Iris pigment epithelial cell (primary cell): ENCODE measurements at regions not wholly inside any gene's neighbourhood (a gene's known extent, or its start where the extent isn't known, plus 50 kb on each side); places are given as distances from the start of the nearest gene placed in this dataset.
"Not testable (repeated sequence)": the region's sequence is repeated elsewhere in the genome, so short reads cannot be mapped to it uniquely, and the experiment has no call there.

ENCODE experiments used
- DNase-seq: peaks from one replicate; pipeline ENCODE4 v3.0.0-alpha.2; 2011; ENCODE audit warnings: low read depth

- DNase-seq = no peak
These were observed 63.1 kb downstream of the TSN start for GRCh38 chr2:121818546-121818945.

DNA sequence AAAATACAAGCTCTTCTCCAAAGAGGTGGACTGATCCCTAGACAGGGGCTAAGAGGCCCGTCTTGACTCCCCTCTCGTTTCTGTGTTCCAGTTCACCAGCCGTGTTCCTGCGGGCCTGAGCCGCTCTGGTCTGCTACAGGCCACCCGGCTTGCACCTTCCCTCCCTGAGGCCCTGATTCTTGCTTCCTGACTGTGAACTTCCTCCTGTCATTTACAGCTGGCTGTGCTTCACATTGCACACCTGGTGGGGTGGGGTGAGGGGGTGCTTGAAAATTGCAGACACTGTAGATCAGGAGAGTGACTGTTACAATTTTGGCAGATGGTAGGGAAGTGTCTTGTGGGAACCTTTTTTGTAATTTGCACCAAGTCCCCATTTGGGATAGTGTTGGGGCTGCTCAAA lies 64.4 kb downstream of the TSN start:
- no peak for DNase-seq

- no peak for DNase-seq
These were observed 66.2 kb downstream of the TSN start for GRCh38 chr2:121821476-121822158.

DNA sequence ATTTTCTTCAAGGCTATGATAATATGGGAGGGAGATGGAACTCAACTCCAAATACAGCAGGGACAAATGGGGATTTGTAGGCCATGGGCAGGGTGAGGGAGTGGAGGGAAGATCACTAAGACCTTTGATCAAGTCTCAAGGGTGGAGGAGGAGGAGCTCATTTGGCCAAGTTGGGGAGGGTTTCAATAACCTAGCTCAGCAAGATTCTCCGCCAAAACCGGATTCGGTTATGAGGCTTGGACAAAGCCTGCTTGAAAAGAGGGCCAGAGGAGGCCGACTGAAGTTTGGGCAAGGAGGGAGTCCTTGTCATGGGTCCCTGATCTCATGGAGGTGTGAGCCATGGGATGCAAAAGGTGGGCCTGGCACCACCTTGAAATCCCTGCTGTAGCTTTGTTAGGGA lies 68.8 kb downstream of the TSN start:
- no peak for DNase-seq

DNA sequence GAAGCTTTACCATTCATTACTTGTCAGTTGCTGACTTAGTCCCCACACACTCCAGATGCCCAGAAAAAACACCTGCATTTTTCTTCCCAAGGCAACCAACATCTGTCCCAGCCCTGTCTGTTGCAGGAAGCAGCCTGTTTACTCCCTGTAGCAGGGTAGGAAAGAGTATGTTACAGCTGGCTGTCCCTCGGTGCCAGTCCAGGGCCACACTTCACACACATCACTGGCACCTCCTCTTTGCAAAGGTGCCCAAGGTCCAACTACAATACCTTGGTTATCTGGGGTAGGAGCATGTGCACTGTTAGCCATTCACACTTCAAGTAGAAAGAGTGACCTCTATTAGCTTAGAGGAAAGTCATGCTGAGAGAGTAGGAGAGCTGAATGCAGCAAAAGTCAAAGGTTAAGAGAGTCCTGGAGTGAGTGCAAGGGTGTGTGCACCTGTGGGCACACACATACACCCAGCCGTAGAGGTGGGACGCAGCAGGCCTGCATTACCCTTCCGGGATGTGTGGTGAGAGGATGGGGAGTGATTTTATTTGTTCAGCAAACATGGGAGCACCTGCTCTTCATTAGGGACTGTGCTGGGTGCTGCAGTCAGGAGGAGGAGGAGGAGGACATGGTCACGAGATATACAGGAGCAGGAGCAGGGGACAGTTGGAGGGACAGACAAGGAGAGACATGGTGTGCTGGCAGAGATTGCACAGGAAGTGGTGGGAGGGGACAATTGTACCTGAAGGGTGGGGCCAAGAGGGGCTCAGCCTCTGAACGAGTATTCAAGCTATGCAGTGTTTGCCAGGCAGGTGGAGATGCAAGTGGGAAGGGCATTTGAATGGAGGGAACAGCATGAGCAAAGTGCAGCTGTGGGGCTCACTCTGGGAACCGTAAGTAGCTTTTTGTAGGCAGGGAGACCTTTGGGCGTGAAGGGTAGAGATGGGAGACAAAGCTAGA lies 69.8 kb downstream of the TSN start:
- no peak for DNase-seq

GRCh38 chr2:121826036-121826435 lies 70.6 kb downstream of the TSN start:
- DNase-seq = no peak

- DNase-seq = peak; percentile 16
These were observed 72.9 kb downstream of the TSN start for GRCh38 chr2:121828281-121828731.

GRCh38 chr2:121830809-121831208 lies 75.4 kb downstream of the TSN start:
- DNase-seq = no peak

DNA sequence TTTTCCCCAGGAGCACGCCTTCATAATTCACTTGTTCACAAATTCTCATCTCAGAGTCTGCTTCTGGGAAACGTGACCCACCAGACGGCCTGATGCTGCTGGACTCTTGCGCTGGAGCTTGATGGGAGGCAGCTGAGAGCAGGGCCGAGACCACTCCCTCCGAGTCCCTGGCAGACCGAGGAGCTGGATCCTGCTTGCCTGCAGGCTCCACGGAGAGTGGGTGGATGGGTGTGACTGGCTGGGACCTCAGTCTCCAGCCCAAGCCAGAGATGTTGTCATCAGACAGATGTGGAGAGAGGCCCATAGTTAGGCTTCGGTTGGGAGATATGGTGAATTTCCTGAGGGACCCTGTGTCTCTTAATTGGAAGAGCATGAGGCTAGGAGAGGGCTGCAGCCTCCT lies 76.4 kb downstream of the TSN start:
- no peak for DNase-seq

- no peak for DNase-seq
These were observed 77.2 kb downstream of the TSN start for GRCh38 chr2:121832412-121833357.

DNA sequence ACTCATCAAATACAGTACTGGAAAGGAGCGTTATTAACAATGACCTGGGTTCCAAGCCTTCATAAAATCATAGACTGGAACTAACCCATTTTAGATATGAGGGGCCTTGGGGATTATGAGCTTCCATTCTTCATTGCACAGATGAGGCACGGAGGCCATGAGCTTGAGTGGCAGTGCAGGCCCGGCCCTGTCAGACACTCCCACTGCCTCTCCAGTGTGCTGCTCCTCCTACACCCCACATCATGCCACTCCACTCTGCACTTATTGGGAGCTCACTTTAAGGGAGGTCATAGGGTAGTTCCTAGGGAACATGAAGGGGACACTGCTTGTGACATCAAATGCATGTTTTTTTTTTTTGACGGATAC lies 77.9 kb downstream of the TSN start:
- no peak for DNase-seq

DNA sequence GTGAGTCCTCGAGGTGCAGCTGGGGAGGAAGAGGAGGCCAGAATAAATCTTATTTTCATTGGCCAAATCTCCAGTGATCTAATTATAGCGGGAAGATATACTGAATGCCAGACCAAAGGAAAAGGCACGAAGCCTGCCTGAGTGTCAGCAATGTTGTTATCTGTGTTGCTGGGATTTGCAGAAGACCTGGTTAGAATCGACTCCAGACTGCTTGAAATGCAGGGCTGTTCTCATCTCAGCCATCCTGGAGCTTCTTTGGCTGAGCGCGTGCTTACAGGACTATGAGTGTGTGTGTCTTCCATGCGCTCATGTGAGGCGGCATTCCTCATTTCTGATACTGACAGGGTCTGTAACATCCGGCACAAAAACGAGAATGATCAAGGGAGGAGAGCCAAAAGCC lies 81.2 kb downstream of the TSN start:
- DNase-seq = no peak

DNA sequence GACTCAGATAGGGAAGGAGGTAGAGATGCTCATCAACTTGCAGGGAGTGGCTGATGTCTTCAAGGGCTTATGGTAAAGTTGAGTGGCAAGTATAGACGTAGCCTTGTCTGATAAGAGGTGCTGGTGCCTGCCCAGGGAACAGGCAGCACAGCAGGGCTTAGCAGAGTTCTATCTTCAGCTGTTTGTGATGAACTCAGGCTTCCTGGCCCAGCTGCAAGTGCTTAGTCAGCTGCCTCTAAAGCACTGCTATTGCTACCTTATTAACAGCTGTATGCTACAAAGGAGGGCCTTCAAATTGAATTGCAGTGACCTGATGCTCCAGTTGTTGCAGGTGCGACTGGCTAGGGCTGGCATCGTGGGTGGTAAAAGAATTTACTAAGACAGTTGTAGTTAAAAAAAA lies 82.1 kb downstream of the TSN start:
- no peak for DNase-seq

DNA sequence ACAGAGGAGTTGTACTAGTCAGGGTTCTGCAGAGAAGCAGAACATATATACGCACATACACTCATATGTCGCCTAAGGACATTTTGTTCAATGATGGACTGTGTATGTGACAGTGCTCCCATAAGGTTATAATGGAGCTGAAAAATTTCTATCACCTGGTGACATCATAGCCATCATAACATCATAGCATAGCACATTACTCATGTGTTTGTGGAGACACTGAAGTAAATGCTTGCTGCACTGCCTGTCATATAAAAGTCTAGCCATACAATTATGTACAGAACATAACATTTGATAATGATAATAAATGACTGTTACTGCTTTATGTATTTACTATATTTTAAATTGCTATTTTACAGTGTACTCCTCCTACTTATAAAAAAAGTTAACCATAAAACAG lies 83.1 kb downstream of the TSN start:
- no peak for DNase-seq

GRCh38 chr2:121839584-121839983 lies 84.1 kb downstream of the TSN start:
- DNase-seq = no peak

DNA sequence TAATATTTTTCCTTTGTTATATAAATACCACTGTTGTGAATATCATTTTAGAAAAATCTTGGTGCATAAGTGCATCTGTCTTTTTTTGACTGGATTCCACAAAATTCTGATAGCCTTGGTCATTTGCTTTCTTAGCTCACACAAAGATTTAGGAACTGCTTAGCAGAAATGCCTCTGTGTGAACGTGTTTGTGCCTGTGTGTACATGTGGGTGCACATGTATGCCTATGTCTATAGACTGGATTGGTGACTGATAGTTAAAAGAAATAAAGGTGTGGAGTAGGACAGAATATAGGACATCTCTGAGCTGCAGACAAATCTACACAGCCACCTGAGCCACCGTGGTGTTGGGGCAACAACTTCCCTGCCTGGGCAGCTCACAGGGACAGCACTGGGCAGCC lies 93.8 kb downstream of the TSN start:
- DNase-seq = no peak

GRCh38 chr2:121853149-121853548 lies 97.7 kb downstream of the TSN start:
- not testable (repeated sequence) for DNase-seq

GRCh38 chr2:121855510-121855909 lies 100.1 kb downstream of the TSN start:
- no peak for DNase-seq

- no peak for DNase-seq
These were observed 100.9 kb downstream of the TSN start for GRCh38 chr2:121856360-121856759.

DNA sequence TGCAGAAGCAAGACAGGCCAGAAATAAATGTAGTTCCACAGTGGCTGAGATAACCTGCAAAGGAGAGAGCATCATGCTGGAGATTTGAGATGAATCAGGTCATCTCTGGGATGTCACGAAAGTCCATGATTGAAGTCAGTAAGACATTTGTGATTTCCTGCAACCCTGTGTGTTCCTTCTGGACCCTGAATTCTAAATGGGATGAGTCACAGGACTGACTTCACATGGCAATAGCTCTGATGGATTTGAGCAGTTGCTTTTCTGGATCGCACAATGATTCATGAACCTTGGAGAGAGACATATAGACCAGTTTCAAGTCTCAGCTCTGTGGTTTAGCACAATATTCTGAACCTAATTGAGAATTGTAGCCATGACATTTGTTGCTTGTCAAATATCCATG lies 102.9 kb downstream of the TSN start:
- no peak for DNase-seq

DNA sequence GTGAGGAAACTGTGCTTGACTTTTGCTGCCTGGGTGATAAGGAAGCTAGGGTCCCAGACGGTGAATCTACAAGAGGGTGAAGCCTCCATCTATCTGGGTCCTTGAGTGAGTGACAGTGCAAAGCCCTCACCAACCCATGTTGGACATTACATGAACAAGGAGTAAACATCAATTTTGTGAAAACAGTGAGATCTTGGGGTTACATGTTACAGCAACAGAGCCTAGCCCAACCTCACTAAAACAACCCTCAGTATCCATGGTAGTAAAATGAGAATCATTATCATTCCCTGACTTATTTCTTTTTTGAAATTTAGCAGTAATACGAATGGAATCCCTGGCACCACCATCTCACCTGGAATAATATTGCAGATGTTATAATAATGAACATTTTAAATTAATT lies 103.4 kb downstream of the TSN start:
- DNase-seq = no peak

DNA sequence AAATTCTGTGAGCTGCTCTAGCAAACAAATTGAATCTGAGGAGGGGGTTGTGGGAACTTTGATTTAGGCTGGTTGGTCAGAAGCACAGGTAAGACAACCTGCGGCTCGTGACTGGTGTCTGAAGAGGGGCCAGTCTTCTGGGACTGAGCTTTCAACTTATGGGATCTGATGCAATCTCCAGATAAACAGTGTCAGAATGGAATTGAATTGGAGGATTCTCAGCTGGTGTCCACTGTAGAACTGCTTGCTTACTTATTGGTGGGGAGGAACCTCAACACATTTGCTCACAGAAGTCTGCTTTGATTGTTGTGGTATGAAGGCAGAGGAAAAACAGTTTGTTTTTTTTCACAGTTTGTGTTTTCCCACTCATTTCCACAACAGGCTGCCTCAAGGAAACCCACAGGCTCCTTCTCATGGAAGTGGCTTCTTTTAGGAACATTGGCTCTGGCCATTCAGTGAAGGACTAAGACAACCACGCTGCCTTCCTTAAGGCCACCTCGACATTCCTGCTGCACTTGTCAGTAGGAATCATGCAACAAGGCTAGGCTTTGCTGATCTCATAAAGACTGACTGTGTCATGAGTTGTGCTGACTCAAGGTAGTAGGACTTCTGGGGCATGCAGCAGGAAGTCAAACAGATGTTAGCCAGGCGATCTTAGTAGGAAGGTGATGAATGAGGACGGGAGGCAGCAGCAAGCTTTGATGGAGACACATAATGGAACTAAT lies 104.7 kb downstream of the TSN start:
- peak; percentile 44 for DNase-seq
